ENCODE measurements at regions not wholly inside any gene's neighbourhood (a gene's known extent, or its start where the extent isn't known, plus 50 kb on each side); places are given as distances from the start of the nearest gene placed in this dataset.

GRCh38 chr13:44084146-44084545 lies 204.4 kb downstream of the LACC1 start:
- TF ChIP-seq ZFX (IDR thresholded peaks at IDR 0.05; ENCODE audit: borderline replicate concordance) (no peak), CTCF (IDR thresholded peaks at IDR 0.05) (no peak)
- H3K27ac ChIP-seq, result no peak overlapping the region

- no peak for TF ChIP-seq CTCF (IDR thresholded peaks at IDR 0.05)
- no peak for TF ChIP-seq ZFX (IDR thresholded peaks at IDR 0.05; ENCODE audit: borderline replicate concordance)
- no peak overlapping the region for H3K27ac ChIP-seq
Measured at GRCh38 chr13:44086389-44086788, 206.7 kb downstream of the LACC1 start.

GRCh38 chr13:44088411-44088810 lies 208.7 kb downstream of the LACC1 start:
- no peak overlapping the region for H3K27ac ChIP-seq
- no peak for TF ChIP-seq CTCF (IDR thresholded peaks at IDR 0.05)
- TF ChIP-seq ZFX (IDR thresholded peaks at IDR 0.05; ENCODE audit: borderline replicate concordance), result no peak

GRCh38 chr13:44088991-44089413 lies 209.3 kb downstream of the LACC1 start:
- H3K27ac ChIP-seq, result no peak overlapping the region
- TF ChIP-seq CTCF (IDR thresholded peaks at IDR 0.05) (no peak), ZFX (IDR thresholded peaks at IDR 0.05; ENCODE audit: borderline replicate concordance) (no peak)

GRCh38 chr13:44089452-44089851 lies 209.7 kb downstream of the LACC1 start:
- H3K27ac ChIP-seq, result no peak overlapping the region
- no peak for TF ChIP-seq ZFX (IDR thresholded peaks at IDR 0.05; ENCODE audit: borderline replicate concordance)

GRCh38 chr13:44092078-44092970 lies 212.6 kb downstream of the LACC1 start:
- H3K27ac ChIP-seq, result no peak overlapping the region
- TF ChIP-seq ZFX (IDR thresholded peaks at IDR 0.05; ENCODE audit: borderline replicate concordance) (no peak), CTCF (IDR thresholded peaks at IDR 0.05) (no peak)

- no peak for TF ChIP-seq ZFX (IDR thresholded peaks at IDR 0.05; ENCODE audit: borderline replicate concordance)
- no peak for TF ChIP-seq CTCF (IDR thresholded peaks at IDR 0.05)
- no peak overlapping the region for H3K27ac ChIP-seq
Measured at GRCh38 chr13:44093607-44094564, 214.2 kb downstream of the LACC1 start.

Data from 22Rv1 (cell line).